DMS53 (cell line): ENCODE measurements at regions not wholly inside any gene's neighbourhood (a gene's known extent, or its start where the extent isn't known, plus 50 kb on each side); places are given as distances from the start of the nearest gene placed in this dataset.

Experiments used
- DNase-seq: peaks from one replicate; lab custom pipeline; 2025; lab: John Stamatoyannopoulos, UW

GRCh38 chr4:155094201-155094820 lies 114.1 kb upstream of the NPY2R start:
- DNase-seq = no peak

GRCh38 chr4:155099231-155099630 lies 109.2 kb upstream of the NPY2R start:
- DNase-seq = no peak

GRCh38 chr4:155106629-155107028 lies 101.8 kb upstream of the NPY2R start:
- DNase-seq = no peak

GRCh38 chr4:155107059-155107458 lies 101.4 kb upstream of the NPY2R start:
- no peak for DNase-seq

GRCh38 chr4:155114790-155115189 lies 93.6 kb upstream of the NPY2R start:
- DNase-seq = no peak

GRCh38 chr4:155119006-155119405 lies 89.4 kb upstream of the NPY2R start:
- DNase-seq = peak; percentile 18

- no peak for DNase-seq
These were observed 87.9 kb upstream of the NPY2R start for GRCh38 chr4:155120536-155120935.

- no peak for DNase-seq
These were observed 86.1 kb upstream of the NPY2R start for GRCh38 chr4:155122382-155122781.

GRCh38 chr4:155134136-155134535 lies 74.3 kb upstream of the NPY2R start:
- DNase-seq = no peak

- no peak for DNase-seq
These were observed 67.5 kb upstream of the NPY2R start for GRCh38 chr4:155140889-155141288.

- no peak for DNase-seq
These were observed 64.9 kb upstream of the NPY2R start for GRCh38 chr4:155143512-155143911.
